ENCODE measurements at regions not wholly inside any gene's neighbourhood (a gene's known extent, or its start where the extent isn't known, plus 50 kb on each side); places are given as distances from the start of the nearest gene placed in this dataset.

DNA sequence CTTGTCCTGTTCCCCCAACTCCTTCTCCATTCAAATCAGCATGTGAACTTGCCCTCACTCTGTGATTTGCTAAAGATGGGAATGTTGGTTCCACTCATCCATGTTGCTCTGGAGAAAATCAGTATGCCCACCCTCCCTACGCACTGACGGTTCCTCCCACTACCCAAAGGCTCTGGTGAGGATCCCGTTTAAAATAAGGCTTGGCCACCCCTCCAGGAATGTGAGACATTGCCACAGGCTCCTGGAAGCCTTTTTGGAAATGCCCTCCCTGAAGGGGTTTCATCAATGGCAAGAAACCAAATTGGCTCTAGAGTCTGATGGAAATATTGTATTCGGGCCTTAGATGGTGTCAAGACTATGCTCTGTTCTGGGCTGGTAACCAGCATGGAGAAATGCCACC lies 187.3 kb downstream of the USP12 start:
- TF ChIP-seq, protein P1, sequence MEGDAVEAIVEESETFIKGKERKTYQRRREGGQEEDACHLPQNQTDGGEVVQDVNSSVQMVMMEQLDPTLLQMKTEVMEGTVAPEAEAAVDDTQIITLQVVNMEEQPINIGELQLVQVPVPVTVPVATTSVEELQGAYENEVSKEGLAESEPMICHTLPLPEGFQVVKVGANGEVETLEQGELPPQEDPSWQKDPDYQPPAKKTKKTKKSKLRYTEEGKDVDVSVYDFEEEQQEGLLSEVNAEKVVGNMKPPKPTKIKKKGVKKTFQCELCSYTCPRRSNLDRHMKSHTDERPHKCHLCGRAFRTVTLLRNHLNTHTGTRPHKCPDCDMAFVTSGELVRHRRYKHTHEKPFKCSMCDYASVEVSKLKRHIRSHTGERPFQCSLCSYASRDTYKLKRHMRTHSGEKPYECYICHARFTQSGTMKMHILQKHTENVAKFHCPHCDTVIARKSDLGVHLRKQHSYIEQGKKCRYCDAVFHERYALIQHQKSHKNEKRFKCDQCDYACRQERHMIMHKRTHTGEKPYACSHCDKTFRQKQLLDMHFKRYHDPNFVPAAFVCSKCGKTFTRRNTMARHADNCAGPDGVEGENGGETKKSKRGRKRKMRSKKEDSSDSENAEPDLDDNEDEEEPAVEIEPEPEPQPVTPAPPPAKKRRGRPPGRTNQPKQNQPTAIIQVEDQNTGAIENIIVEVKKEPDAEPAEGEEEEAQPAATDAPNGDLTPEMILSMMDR (IDR thresholded peaks at IDR 0.05): no peak
- no peak for TF ChIP-seq POLR2A (IDR thresholded peaks at IDR 0.05)
- Histone ChIP-seq H3K4me1 (replicated peaks in 1 of 2) (no peaks in the 10 kb centered on the region), H3K36me3 (replicated peaks in 1 of 2) (no peaks in the 10 kb centered on the region), H3K27me3 (peaks cover 15% of the 10 kb centered on the region), H3K4me3 (no peak overlapping the region), H3K9me3 (replicated peaks in 1 of 3) (no peaks in the 10 kb centered on the region), H3K27ac (peak overlapping the region in 1 of 5 donors; percentile 29)
- 70 to 87% (median 76%) methylated on average over 1 to 4 of the region's 4 CpGs for WGBS, 4 donors
- DNase-seq: no peak
- intact Hi-C loops (cut with DNase I): loop anchor here (2.0 to 10.0 kb wide), 4 partner anchors 290 to 1000 kb away; partner anchors contain the start of genes RASL11A (in 2 of the 2) and URAD (in 1 of the 2)

DNA sequence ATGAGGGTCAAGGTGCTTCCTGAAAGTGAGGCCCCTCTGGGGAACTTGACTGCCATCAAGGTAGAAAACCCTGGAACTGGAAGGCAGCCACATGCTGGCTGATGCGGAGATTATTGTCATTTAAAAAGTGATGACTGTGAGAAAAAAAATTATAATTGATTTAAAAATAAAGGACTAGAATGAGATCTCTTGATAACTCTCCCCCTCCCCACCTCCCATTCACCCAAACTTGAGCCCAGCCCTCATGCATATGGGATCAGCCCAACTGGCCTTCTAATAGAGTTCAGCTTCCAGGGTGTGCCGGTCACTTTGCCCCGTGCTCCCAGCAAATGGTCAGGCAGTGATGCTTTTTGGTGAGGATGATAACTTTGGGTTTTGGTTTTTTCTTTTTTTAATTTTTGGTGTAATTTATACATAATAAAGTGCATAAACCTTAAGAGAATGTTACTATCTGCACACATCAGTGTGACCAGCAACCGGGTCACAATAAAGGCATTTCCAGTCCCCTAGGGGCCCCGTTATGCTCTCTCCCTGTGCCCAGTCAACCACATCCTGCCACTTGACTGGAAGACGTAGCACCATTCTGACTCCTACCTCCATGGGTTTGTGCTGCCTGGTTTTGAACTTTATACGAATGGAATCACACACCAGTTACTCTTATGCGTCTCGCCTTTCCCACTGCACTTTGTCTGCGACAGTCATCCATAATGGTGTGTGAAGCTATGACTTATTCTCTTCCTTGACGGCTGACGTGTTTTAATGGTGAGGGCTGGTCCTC lies 187.9 kb downstream of the USP12 start:
- Histone ChIP-seq H3K27me3 (peaks cover 19% of the 10 kb centered on the region), H3K36me3 (replicated peaks in 1 of 2) (no peaks in the 10 kb centered on the region), H3K27ac (peak overlapping the region in 2 of 5 donors; percentile 56 to 84), H3K9me3 (replicated peaks in 1 of 3) (no peaks in the 10 kb centered on the region), H3K4me3 (no peak overlapping the region), H3K4me1 (replicated peaks in 1 of 2) (no peaks in the 10 kb centered on the region)
- intact Hi-C loops (cut with DNase I): loop anchor here (2.0 to 10.0 kb wide), 4 partner anchors 291 to 1001 kb away; partner anchors contain the start of genes RASL11A (in 2 of the 2) and URAD (in 1 of the 2)
- WGBS, 4 donors: 74 to 78% (median 75%) methylated on average over 12 of the region's 12 CpGs
- TF ChIP-seq, protein P1 (IDR thresholded peaks at IDR 0.05): no peak
- DNase-seq: no peak

- WGBS, 4 donors: 85 to 88% (median 87%) methylated on average over 17 to 18 of the region's 18 CpGs
- TF ChIP-seq, protein P1 (IDR thresholded peaks at IDR 0.05): no peak
- no peak for TF ChIP-seq POLR2A (IDR thresholded peaks at IDR 0.05)
- intact Hi-C loops (cut with DNase I): loop anchor here (10.0 kb wide), 3 partner anchors 294 to 1004 kb away; partner anchors contain the start of genes RASL11A (in 2 of the 2) and URAD (in 1 of the 2)
- Histone ChIP-seq H3K27ac (no peak overlapping the region), H3K27me3 (peaks cover 20% of the 10 kb centered on the region), H3K4me1 (replicated peaks in 1 of 2) (no peaks in the 10 kb centered on the region), H3K9me3 (replicated peaks in 1 of 3) (no peaks in the 10 kb centered on the region), H3K4me3 (no peak overlapping the region), H3K36me3 (replicated peaks in 1 of 2) (no peaks in the 10 kb centered on the region)
- no peak for DNase-seq
Observed at GRCh38 chr13:26980099-26981031, 191.2 kb downstream of the USP12 start.

DNA sequence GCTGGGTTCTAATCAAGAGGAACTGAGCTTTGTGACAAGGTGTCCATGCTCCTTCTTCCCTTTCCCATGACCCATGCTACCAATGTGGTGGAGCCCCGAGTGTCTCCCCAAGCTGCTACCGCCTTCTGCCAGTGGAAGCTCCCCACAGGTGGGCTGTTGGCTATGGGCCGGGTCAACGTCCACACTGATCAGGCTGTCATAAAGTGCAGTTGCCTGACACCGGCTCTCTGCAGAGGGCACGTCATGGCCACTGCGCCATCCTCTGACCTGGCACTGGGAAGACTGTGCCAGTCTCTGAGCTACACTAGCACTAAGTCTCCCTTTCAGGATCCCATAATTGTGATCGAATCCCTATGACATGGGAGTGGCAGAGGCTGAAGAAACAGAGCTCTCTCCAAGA lies 192.3 kb downstream of the USP12 start:
- TF ChIP-seq, protein P1 (IDR thresholded peaks at IDR 0.05): no peak
- TF ChIP-seq POLR2A (IDR thresholded peaks at IDR 0.05): no peak
- no peaks in the 10 kb centered on the region for H3K4me1 ChIP-seq (replicated peaks in 1 of 2)
- H3K36me3 ChIP-seq (replicated peaks in 1 of 2): no peaks in the 10 kb centered on the region
- no peak overlapping the region for H3K4me3 ChIP-seq
- DNase-seq: no peak
- H3K9me3 ChIP-seq (replicated peaks in 1 of 3): no peaks in the 10 kb centered on the region
- no peak overlapping the region for H3K27ac ChIP-seq
- WGBS, 4 donors: 84 to 100% (median 85%) methylated on average over 1 to 8 of the region's 8 CpGs
- H3K27me3 ChIP-seq: peaks cover 23% of the 10 kb centered on the region
- intact Hi-C loops (cut with DNase I): no loop called here

All from adrenal gland (tissue), 9 donors.